Lung (tissue), 11 donors: ENCODE measurements at regions not wholly inside any gene's neighbourhood (a gene's known extent, or its start where the extent isn't known, plus 50 kb on each side); places are given as distances from the start of the nearest gene placed in this dataset.

Source experiments
- ATAC-seq: fragments of 200-7000 bp; cut with Tn5 transposase; one replicate; pipeline ENCODE4 v1.9.1; 2020; ENCODE audit warnings: moderate number of reproducible peaks; ENCODE audit not compliant: insufficient read depth, low FRiP score
- DNase-seq, 3 donors: peaks; one replicate each; pipeline ENCODE4 v3.0.0-alpha.2; 2013 to 2017
- H3K27ac ChIP-seq, 2 donors: one replicate each; pipeline ENCODE4 v1.5.1; 2013; ENCODE audit warnings: mild to moderate bottlenecking in 2 of 2, moderate library complexity in 2 of 2, control low read depth in 1 of 2, inconsistent platforms in 1 of 2, low read depth in 1 of 2, low read length in 1 of 2
- H3K27me3 ChIP-seq, 3 donors: one replicate each; pipeline ENCODE4 v1.5.1; 2013; ENCODE audit warnings: low read length in 2 of 3; ENCODE audit not compliant: control insufficient read depth in 3 of 3, insufficient read depth in 3 of 3
- H3K36me3 ChIP-seq, 4 donors: one replicate each; pipeline ENCODE4 v1.5.1; 2013; ENCODE audit warnings: low read length in 4 of 4, mild to moderate bottlenecking in 1 of 4, moderate library complexity in 1 of 4; ENCODE audit not compliant: control insufficient read depth in 4 of 4, insufficient read depth in 4 of 4
- H3K4me1 ChIP-seq, 5 donors: one replicate each; pipeline ENCODE4 v1.5.1; 2013; ENCODE audit warnings: low read length in 5 of 5, mild to moderate bottlenecking in 2 of 5, moderate library complexity in 1 of 5; ENCODE audit not compliant: control insufficient read depth in 5 of 5, insufficient read depth in 5 of 5
- H3K4me3 ChIP-seq: one replicate; pipeline ENCODE4 v1.5.1; 2013; ENCODE audit warnings: mild to moderate bottlenecking, control low read depth, moderate library complexity
- H3K9ac ChIP-seq, 2 donors: one replicate each; pipeline ENCODE4 v1.5.1; 2013; ENCODE audit warnings: low read length in 2 of 2, control low read depth in 1 of 2; ENCODE audit not compliant: insufficient read depth in 1 of 2
- H3K9me3 ChIP-seq, 4 donors: one replicate each; pipeline ENCODE4 v1.5.1; 2013; ENCODE audit warnings: low read length in 3 of 4, mild to moderate bottlenecking in 1 of 4, moderate library complexity in 1 of 4; ENCODE audit not compliant: control insufficient read depth in 4 of 4, insufficient read depth in 3 of 4
- WGBS, 2 donors: extraction: QIAGEN DNeasy Blood & Tissue Kit; methylation state at CpG; one replicate each; pipeline ENCODE4 v1.1.7; 2013; 5-methylcytosine and 5-hydroxymethylcytosine counted together
- TF ChIP-seq, protein P1 (sequence below): IDR thresholded peaks from 2 replicates; pipeline ENCODE4 v1.5.1; 2012; ENCODE audit warnings: mild to moderate bottlenecking; ENCODE audit errors: control extremely low read depth, extremely low read depth
- donor health status: control.
- donor health status: control.
- donor health status: Bipolar disorder and iron deficiency.
- donor health status: healthy.
- donor health status: DM: yes; HTN: yes; CAD: no.

DNA sequence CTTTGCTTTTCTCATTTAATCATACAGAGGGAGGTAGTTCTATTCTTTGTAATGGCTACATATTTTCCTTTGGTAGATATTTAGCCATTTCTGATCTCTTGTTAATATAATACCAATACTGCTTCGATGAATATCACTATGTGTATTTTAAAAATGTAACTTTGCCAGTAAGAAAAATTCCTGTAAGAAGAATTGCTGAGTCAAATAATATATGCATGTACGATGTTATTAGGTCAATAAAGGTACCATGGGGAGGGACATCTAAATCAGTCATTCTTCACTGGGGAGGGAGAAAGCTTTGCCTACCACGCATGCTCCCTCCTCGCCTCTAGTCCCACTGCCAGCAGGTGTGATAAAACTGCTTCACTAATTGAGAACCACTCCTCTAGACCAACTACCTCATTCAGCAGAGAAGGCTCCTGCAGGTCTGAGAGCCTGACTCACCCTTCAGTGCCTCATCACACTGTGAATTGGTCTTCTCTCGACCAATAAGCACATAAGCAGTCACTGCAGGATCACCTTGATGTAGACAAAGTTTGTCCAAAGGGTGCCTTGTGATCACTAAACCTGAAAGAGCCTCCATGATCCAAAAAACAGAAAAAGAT, 56.1 kb upstream of the TBCA start:
- DNase-seq, result no peak
- Histone ChIP-seq H3K27ac (no peak overlapping the region), H3K4me3 (no peak overlapping the region), H3K4me1 (no peaks in the 10 kb centered on the region), H3K9me3 (no peaks in the 10 kb centered on the region), H3K36me3 (no peaks in the 10 kb centered on the region), H3K27me3 (peaks cover 0 to 3% (median 3%) of the 10 kb centered on the region in 3 donors), H3K9ac (no peak overlapping the region)
- WGBS, 2 donors, result 85 to 92% methylated on average over 5 of the region's 5 CpGs
- no peak for ATAC-seq
- TF ChIP-seq, protein P1, sequence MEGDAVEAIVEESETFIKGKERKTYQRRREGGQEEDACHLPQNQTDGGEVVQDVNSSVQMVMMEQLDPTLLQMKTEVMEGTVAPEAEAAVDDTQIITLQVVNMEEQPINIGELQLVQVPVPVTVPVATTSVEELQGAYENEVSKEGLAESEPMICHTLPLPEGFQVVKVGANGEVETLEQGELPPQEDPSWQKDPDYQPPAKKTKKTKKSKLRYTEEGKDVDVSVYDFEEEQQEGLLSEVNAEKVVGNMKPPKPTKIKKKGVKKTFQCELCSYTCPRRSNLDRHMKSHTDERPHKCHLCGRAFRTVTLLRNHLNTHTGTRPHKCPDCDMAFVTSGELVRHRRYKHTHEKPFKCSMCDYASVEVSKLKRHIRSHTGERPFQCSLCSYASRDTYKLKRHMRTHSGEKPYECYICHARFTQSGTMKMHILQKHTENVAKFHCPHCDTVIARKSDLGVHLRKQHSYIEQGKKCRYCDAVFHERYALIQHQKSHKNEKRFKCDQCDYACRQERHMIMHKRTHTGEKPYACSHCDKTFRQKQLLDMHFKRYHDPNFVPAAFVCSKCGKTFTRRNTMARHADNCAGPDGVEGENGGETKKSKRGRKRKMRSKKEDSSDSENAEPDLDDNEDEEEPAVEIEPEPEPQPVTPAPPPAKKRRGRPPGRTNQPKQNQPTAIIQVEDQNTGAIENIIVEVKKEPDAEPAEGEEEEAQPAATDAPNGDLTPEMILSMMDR, result no peak

- no peak for DNase-seq
Observed at GRCh38 chr5:77828445-77828844, 52.3 kb upstream of the TBCA start.

More at GRCh38 chr5:77828445-77828844, 52.3 kb upstream of the TBCA start:
- Histone ChIP-seq H3K9me3 (no peaks in the 10 kb centered on the region), H3K27me3 (peaks cover 0 to 3% (median 3%) of the 10 kb centered on the region in 3 donors), H3K36me3 (no peaks in the 10 kb centered on the region), H3K4me3 (no peak overlapping the region), H3K9ac (no peak overlapping the region), H3K4me1 (no peaks in the 10 kb centered on the region), H3K27ac (no peak overlapping the region)
- ATAC-seq, result no peak
- WGBS, 2 donors, result 71 to 85% methylated on average over 3 of the region's 3 CpGs
- TF ChIP-seq, protein P1, result no peak
